K562 (cell line): ENCODE measurements at regions not wholly inside any gene's neighbourhood (a gene's known extent, or its start where the extent isn't known, plus 50 kb on each side); places are given as distances from the start of the nearest gene placed in this dataset.

ENCODE experiments used
- ATAC-seq: fragments of 200-7000 bp; cut with Tn5 transposase; 3 replicates; pipeline ENCODE4 v1.9.1; 2020; ENCODE audit warnings: moderate library complexity
- BruUV-seq: library from RNA; stranded (reverse); fragments of 400-500 nt; replicated peaks from 2 replicates; lab custom pipeline; 2021; lab: Mats Ljungman, UMichigan
- CTCF ChIA-PET: fragments of 300-600 bp; formaldehyde crosslinking; extraction: SDS; loops from one replicate; lab custom pipeline; 2021; ENCODE audit warnings: low intra/inter-chr PET ratio; lab: Yijun Ruan, JAX
- POLR2A ChIA-PET: fragments of 300-600, 350-650 bp; sonication (Branson Sonifier 250); formaldehyde crosslinking; extraction: SDS; loops from one replicate; lab custom pipeline; 2021; ENCODE audit warnings: antibody characterized with exemption, inconsistent platforms; lab: Yijun Ruan, JAX
- DNase-seq, 4 experiments: peaks; one replicate each; pipeline versions ENCODE4 v3.0.0 to v3.0.0-alpha.2; 2011 to 2018; ENCODE audit warnings: low spot score in 3 of 4, mixed read lengths in 3 of 4; ENCODE audit errors: extremely low read depth in 1 of 4
- FAIRE-seq: peaks from 2 replicates; lab custom pipeline; 2011; peaks lifted over from hg19 to GRCh38; lab: Jason Lieb, UNC
- H2AFZ ChIP-seq: 2 replicates; pipeline ENCODE4 v1.6.0; 2011; ENCODE audit warnings: low read depth, low read length, control low read depth, inconsistent platforms
- H3K27ac ChIP-seq: fragments of 200-600 bp; 3 replicates; pipeline ENCODE4 v1.8.0; 2011; ENCODE audit warnings: low read depth, mild to moderate bottlenecking, control low read depth, inconsistent platforms, low read length, moderate library complexity, mixed read lengths; ENCODE audit errors: extremely low read depth
- H3K27me3 ChIP-seq, 2 experiments: fragments of 300-600 bp in 1 of 2; 2 replicates in 1 of 2; 3 replicates in 1 of 2; pipeline versions ENCODE4 v1.6.0 to v1.8.0; 2011; ENCODE audit warnings: inconsistent platforms in 2 of 2, low read length in 2 of 2, mild to moderate bottlenecking in 1 of 2, mixed read lengths in 1 of 2, moderate library complexity in 1 of 2; ENCODE audit not compliant: control insufficient read depth in 2 of 2, insufficient read depth in 2 of 2
- H3K36me3 ChIP-seq: fragments of 300-600 bp; 3 replicates; pipeline ENCODE4 v1.8.0; 2011; ENCODE audit warnings: mild to moderate bottlenecking, low read length, inconsistent platforms; ENCODE audit not compliant: control insufficient read depth, insufficient read depth
- H3K4me1 ChIP-seq, 2 experiments: fragments of 200-600 bp in 1 of 2; replicated peaks in 1 of 2; 2 replicates in 1 of 2; 3 replicates in 1 of 2; pipeline versions ENCODE4 v1.5.1 to v1.8.0; 2011; ENCODE audit warnings: inconsistent platforms in 2 of 2, low read length in 2 of 2, mild to moderate bottlenecking in 1 of 2, mixed read lengths in 1 of 2, moderate library complexity in 1 of 2; ENCODE audit not compliant: control insufficient read depth in 2 of 2, insufficient read depth in 2 of 2
- H3K4me2 ChIP-seq: 2 replicates; pipeline ENCODE4 v1.6.1; 2011; ENCODE audit warnings: low read length, control low read depth, inconsistent platforms, mixed read lengths; ENCODE audit not compliant: insufficient read depth
- H3K4me3 ChIP-seq: fragments of 200-600 bp; sonication (generic), shearing (Covaris generic); 2 replicates; pipeline ENCODE4 v1.5.1; 2016; ENCODE audit warnings: control low read depth, inconsistent platforms
- H3K79me2 ChIP-seq: fragments of 200-600 bp; 3 replicates; pipeline ENCODE4 v1.8.0; 2011; ENCODE audit warnings: low read length, inconsistent platforms; ENCODE audit not compliant: control insufficient read depth, insufficient read depth
- H3K9ac ChIP-seq, 2 experiments: 2 replicates each; pipeline versions ENCODE4 v1.6.0 to v1.6.1; 2011; ENCODE audit warnings: low read depth in 2 of 2, low read length in 2 of 2, control low read depth in 1 of 2, inconsistent platforms in 1 of 2, mild to moderate bottlenecking in 1 of 2, mixed read lengths in 1 of 2; ENCODE audit not compliant: insufficient read depth in 1 of 2
- H3K9me1 ChIP-seq: one replicate; pipeline ENCODE4 v1.6.0; 2011; ENCODE audit warnings: inconsistent platforms, mild to moderate bottlenecking, low read length, moderate library complexity; ENCODE audit not compliant: control insufficient read depth, insufficient read depth
- H3K9me3 ChIP-seq: replicated peaks from 2 replicates; pipeline ENCODE4 v1.5.1; 2011; ENCODE audit warnings: low read depth, low read length, inconsistent platforms; ENCODE audit not compliant: control insufficient read depth, insufficient read depth
- H4K20me1 ChIP-seq: replicated peaks from 2 replicates; pipeline ENCODE4 v1.6.1; 2011; ENCODE audit warnings: low read length, inconsistent platforms, mixed read lengths; ENCODE audit not compliant: control insufficient read depth, insufficient read depth
- BHLHE40 ChIP-seq: IDR thresholded peaks from 2 replicates; pipeline ENCODE4 v1.6.1; 2011; ENCODE audit warnings: low read length, improper control_type of control experiment
- CHD7 ChIP-seq: fragments of 200-600 bp; sonication (generic); IDR thresholded peaks from one replicate; pipeline ENCODE4 v1.6.1; 2012; ENCODE audit warnings: mild to moderate bottlenecking, low read depth, low read length, inconsistent platforms
- FOXO4 ChIP-seq: fragments of 450-650 bp; formaldehyde crosslinking; IDR thresholded peaks from 2 replicates; pipeline ENCODE4 v1.4.0; 2020; ENCODE audit warnings: mild to moderate bottlenecking, moderate library complexity
- HMG20A ChIP-seq: fragments of 450-650 bp; formaldehyde crosslinking; conservative IDR thresholded peaks from 2 replicates; pipeline ENCODE4 v1.4.0; 2020; ENCODE audit warnings: mild to moderate bottlenecking, mixed read lengths
- KDM1A ChIP-seq, 2 experiments: fragments of 450-650 bp; IDR thresholded peaks; 2 replicates each; pipeline ENCODE4 v1.6.1; 2016; ENCODE audit warnings: mild to moderate bottlenecking in 2 of 2
- MYC ChIP-seq, 2 experiments: fragments of 250-450 bp in 1 of 2; sonication (Bioruptor Pico) in 1 of 2; IDR thresholded peaks; 2 replicates each; pipeline versions ENCODE4 v1.5.1 to v1.6.1; 2012 to 2021; ENCODE audit warnings: low read depth in 2 of 2, borderline replicate concordance in 1 of 2, improper control_type of control experiment in 1 of 2, low read length in 1 of 2, mild to moderate bottlenecking in 1 of 2, moderate library complexity in 1 of 2
- RBM34 ChIP-seq: fragments of 200-400 bp; formaldehyde crosslinking; IDR thresholded peaks from 2 replicates; pipeline ENCODE4 v1.6.1; 2018; ENCODE audit warnings: low read length, borderline replicate concordance; ENCODE audit not compliant: insufficient read depth
- TRIM28 ChIP-seq: fragments of 450-650 bp; IDR thresholded peaks from 2 replicates; pipeline ENCODE4 v1.6.1; 2017
- ZFP36 ChIP-seq: fragments of 150-350 bp; IDR thresholded peaks from 2 replicates; pipeline ENCODE4 v1.6.1; 2018; ENCODE audit warnings: low read length, low read depth; ENCODE audit not compliant: partially characterized antibody
- ZNF124 ChIP-seq: sonication (generic); formaldehyde crosslinking; IDR thresholded peaks from 2 replicates; pipeline ENCODE4 v1.8.1; 2022; ENCODE audit warnings: missing genetic modification reagents
- ZZZ3 ChIP-seq: fragments of 450-650 bp; IDR thresholded peaks from 2 replicates; pipeline ENCODE4 v1.6.1; 2016; ENCODE audit warnings: antibody characterized with exemption, mild to moderate bottlenecking, moderate library complexity
- WGBS: fragments of 100-300 bp; shearing (Covaris generic); methylation state at CpG from one replicate; pipeline ENCODE4 v1.1.6; 2016; ENCODE audit warnings: low coverage, mixed read lengths; ENCODE audit not compliant: insufficient coverage; ENCODE audit errors: missing lambda C conversion rate; 5-methylcytosine and 5-hydroxymethylcytosine counted together
- in situ Hi-C: fragments of 300-500 bp; cut with MboI; formaldehyde crosslinking; loops from 4 replicates; pipeline ENCODE4 v1.15.0; 2018; ENCODE audit warnings: inconsistent platforms, mixed read lengths
- intact Hi-C: fragments of 100-400 bp; cut with micrococcal nuclease; formaldehyde crosslinking; loops from 2 replicates; pipeline ENCODE4 v1.14.2; 2022

GRCh38 chr10:133017203-133017601 lies 70.5 kb upstream of the ADGRA1 start:
- no peak overlapping the region for H3K4me2 ChIP-seq
- H3K9me3 ChIP-seq, result no peaks in the 10 kb centered on the region
- H3K4me1 ChIP-seq, result peaks cover 0 to 21% of the 10 kb centered on the region in 2 experiments; a peak in 2 of 5 replicates
- 55% methylated on average over 10 of the region's 27 CpGs for WGBS
- ChIA-PET CTCF (no interaction called here), POLR2A (no interaction called here)
- no peak for DNase-seq
- intact Hi-C loops (no loop called here), in situ Hi-C loops (no loop called here)
- no peaks in the 10 kb centered on the region; the same call in 1 of the 2 replicates for H4K20me1 ChIP-seq
- H3K79me2 ChIP-seq, result no peaks in the 10 kb centered on the region
- H3K27me3 ChIP-seq, result peaks cover 4 to 45% of the 10 kb centered on the region in 2 experiments; a peak in 4 of 5 replicates
- FAIRE-seq, result no peak
- H3K27ac ChIP-seq, result no peak overlapping the region
- no peak overlapping the region for H3K9ac ChIP-seq
- no peak overlapping the region for H2AFZ ChIP-seq
- H3K36me3 ChIP-seq, result no peaks in the 10 kb centered on the region
- no peak for ATAC-seq
- BruUV-seq, result no TSS peak
- no peak overlapping the region for H3K4me3 ChIP-seq
- no peaks in the 10 kb centered on the region for H3K9me1 ChIP-seq
- TF ChIP-seq ZZZ3 (no peak), TRIM28 (no peak), CHD7 (no peak), MYC (IDR thresholded peaks at IDR 0.05; ENCODE audit: low read depth, low read length) (no peak), MYC (CRISPR knock-in tag; IDR thresholded peaks at IDR 0.05; ENCODE audit: borderline replicate concordance, low read depth) (no peak), KDM1A (IDR thresholded peaks at IDR 0.05) (no peak), FOXO4 (CRISPR knock-in tag) (no peak), RBM34 (no peak), HMG20A (CRISPR knock-in tag) (no peak), ZNF124 (CRISPR knock-in tag) (no peak), ZFP36 (no peak), BHLHE40 (no peak)
